ENCODE measurements at regions not wholly inside any gene's neighbourhood (a gene's known extent, or its start where the extent isn't known, plus 50 kb on each side); places are given as distances from the start of the nearest gene placed in this dataset.

DNA sequence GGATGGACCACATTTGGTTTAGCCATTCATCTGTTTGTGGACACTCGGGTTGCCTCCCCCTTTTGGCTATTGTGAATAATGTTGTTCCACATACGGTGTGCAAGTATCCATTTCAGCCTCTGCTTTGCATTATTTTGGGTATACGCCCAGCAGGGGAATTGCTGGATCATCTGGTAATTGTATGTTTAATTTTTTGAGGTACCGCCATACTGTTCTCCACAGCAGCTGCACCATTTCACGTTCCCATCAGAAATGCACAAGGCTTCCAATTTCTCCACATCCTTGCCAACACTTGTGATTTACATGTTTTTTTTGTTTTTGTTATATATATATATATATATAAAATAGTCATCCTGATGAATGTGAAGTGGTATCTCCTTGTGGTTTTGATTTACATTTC, 54.6 kb upstream of the TWIST2 start:
- POLR2A ChIA-PET: no interaction called here

GRCh38 chr2:238793801-238794449, 54.0 kb upstream of the TWIST2 start:
- DNase-seq (no peak), ATAC-seq (ENCODE audit: low read depth) (no peak)
- no peak overlapping the region for H3K4me3 Mint-ChIP-seq
- no peak overlapping the region for H3K27ac Mint-ChIP-seq
- TF ChIP-seq CTCF (IDR thresholded peaks at IDR 0.05): no peak
- H3K9me3 Mint-ChIP-seq: no peaks in the 10 kb centered on the region
- ChIA-PET POLR2A (no interaction called here), CTCF (no interaction called here)
- no peaks in the 10 kb centered on the region for H3K4me1 Mint-ChIP-seq
- no peaks in the 10 kb centered on the region for H3K27me3 Mint-ChIP-seq
- intact Hi-C loops (cut with micrococcal nuclease): no loop called here
- H3K36me3 Mint-ChIP-seq (ENCODE audit: low read depth): no peaks in the 10 kb centered on the region

More for the DNA sequence above, 54.6 kb upstream of the TWIST2 start:
- Mint-ChIP-seq H3K4me3 (no peak overlapping the region), H3K9me3 (no peaks in the 10 kb centered on the region), H3K36me3 (ENCODE audit: low read depth) (no peaks in the 10 kb centered on the region), H3K4me1 (no peaks in the 10 kb centered on the region), H3K27me3 (no peaks in the 10 kb centered on the region), H3K27ac (no peak overlapping the region)
- DNase-seq (no peak), ATAC-seq (ENCODE audit: low read depth) (no peak)
- CTCF ChIA-PET: no interaction called here
- no peak for TF ChIP-seq CTCF (IDR thresholded peaks at IDR 0.05)
- intact Hi-C loops (cut with micrococcal nuclease): no loop called here

GRCh38 chr2:238796223-238796885, 51.5 kb upstream of the TWIST2 start:
- no peaks in the 10 kb centered on the region for H3K4me1 Mint-ChIP-seq
- no peaks in the 10 kb centered on the region for H3K9me3 Mint-ChIP-seq
- CTCF ChIA-PET: no interaction called here
- no peak overlapping the region for H3K27ac Mint-ChIP-seq
- DNase-seq (no peak), ATAC-seq (ENCODE audit: low read depth) (no peak)
- POLR2A ChIA-PET: no interaction called here
- H3K4me3 Mint-ChIP-seq: no peak overlapping the region
- H3K27me3 Mint-ChIP-seq: no peaks in the 10 kb centered on the region
- no peaks in the 10 kb centered on the region for H3K36me3 Mint-ChIP-seq (ENCODE audit: low read depth)
- no peak for TF ChIP-seq CTCF (IDR thresholded peaks at IDR 0.05)
- intact Hi-C loops (cut with micrococcal nuclease): no loop called here

DNA sequence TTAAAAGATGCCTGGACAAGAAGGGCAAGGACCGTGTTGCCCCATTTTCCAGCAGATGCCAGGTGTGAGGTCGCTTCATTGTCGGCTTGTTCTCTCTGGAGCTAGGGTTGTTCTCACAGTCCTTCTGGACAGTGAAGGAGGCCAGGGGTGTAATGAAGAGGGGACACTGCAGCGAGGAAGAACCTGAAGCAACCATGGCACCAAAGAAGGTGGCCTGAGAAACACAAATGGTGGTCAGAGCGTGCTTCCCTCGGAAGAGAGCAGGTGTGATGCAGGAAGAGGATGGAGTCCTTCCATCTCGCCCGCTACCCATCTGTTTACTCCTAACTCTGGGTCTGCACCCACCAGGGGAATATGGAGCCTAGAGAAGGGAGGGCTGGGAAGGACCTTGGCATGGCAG, 50.3 kb upstream of the TWIST2 start:
- no peaks in the 10 kb centered on the region for H3K27me3 Mint-ChIP-seq
- no peak for TF ChIP-seq CTCF (IDR thresholded peaks at IDR 0.05)
- no peak overlapping the region for H3K27ac Mint-ChIP-seq
- intact Hi-C loops (cut with micrococcal nuclease): no loop called here
- ATAC-seq (ENCODE audit: low read depth) (no peak), DNase-seq (no peak)
- no peaks in the 10 kb centered on the region for H3K9me3 Mint-ChIP-seq
- H3K36me3 Mint-ChIP-seq (ENCODE audit: low read depth): no peaks in the 10 kb centered on the region
- no peaks in the 10 kb centered on the region for H3K4me1 Mint-ChIP-seq
- H3K4me3 Mint-ChIP-seq: no peak overlapping the region
- ChIA-PET POLR2A (no interaction called here), CTCF (no interaction called here)
